Stimulated activated CD8-positive, alpha-beta memory T cell treated with anti-CD3 and anti-CD28 coated beads, Interleukin-15, amount 100 ng/mL, for 4 hours (primary cell): ENCODE measurements at regions not wholly inside any gene's neighbourhood (a gene's known extent, or its start where the extent isn't known, plus 50 kb on each side); places are given as distances from the start of the nearest gene placed in this dataset.
"Not testable (repeated sequence)": the region's sequence is repeated elsewhere in the genome, so short reads cannot be mapped to it uniquely, and the experiment has no call there.

ENCODE experiments used
- DNase-seq, 2 donors: peaks; one replicate each; pipeline ENCODE4 v3.0.0-alpha.2; 2020; ENCODE audit warnings: low read depth in 2 of 2

GRCh38 chr6:168939041-168939440, 314.6 kb downstream of the THBS2 start:
- no peak for DNase-seq

- DNase-seq: no peak
These were observed 315.1 kb downstream of the THBS2 start for GRCh38 chr6:168938546-168938945.

GRCh38 chr6:168937054-168937453, 316.6 kb downstream of the THBS2 start:
- DNase-seq: no peak

- no peak for DNase-seq
These were observed 318.0 kb downstream of the THBS2 start for GRCh38 chr6:168935628-168936010.

- no peak for DNase-seq
These were observed 318.7 kb downstream of the THBS2 start for GRCh38 chr6:168934660-168935627.

GRCh38 chr6:168932171-168932570, 321.5 kb downstream of the THBS2 start:
- not testable (repeated sequence) for DNase-seq

GRCh38 chr6:168931072-168931471, 322.6 kb downstream of the THBS2 start:
- DNase-seq: not testable (repeated sequence)

GRCh38 chr6:168929871-168930450, 323.7 kb downstream of the THBS2 start:
- no peak for DNase-seq

GRCh38 chr6:168928012-168928411, 325.6 kb downstream of the THBS2 start:
- no peak for DNase-seq

GRCh38 chr6:168927026-168927425, 326.6 kb downstream of the THBS2 start:
- DNase-seq: no peak

- no peak for DNase-seq
These were observed 327.3 kb downstream of the THBS2 start for GRCh38 chr6:168926306-168926705.

- DNase-seq: no peak
These were observed 328.0 kb downstream of the THBS2 start for GRCh38 chr6:168925671-168926070.

- no peak for DNase-seq
These were observed 330.5 kb downstream of the THBS2 start for GRCh38 chr6:168923171-168923570.

GRCh38 chr6:168922436-168922835, 331.2 kb downstream of the THBS2 start:
- no peak for DNase-seq

- no peak for DNase-seq
These were observed 333.4 kb downstream of the THBS2 start for GRCh38 chr6:168920289-168920688.

- DNase-seq: no peak
These were observed 334.0 kb downstream of the THBS2 start for GRCh38 chr6:168919470-168920179.

GRCh38 chr6:168916576-168917211, 337.0 kb downstream of the THBS2 start:
- no peak for DNase-seq

GRCh38 chr6:168915855-168916254, 337.8 kb downstream of the THBS2 start:
- no peak for DNase-seq

GRCh38 chr6:168915242-168915641, 338.4 kb downstream of the THBS2 start:
- DNase-seq: no peak

- no peak for DNase-seq
These were observed 339.7 kb downstream of the THBS2 start for GRCh38 chr6:168913866-168914469.

- DNase-seq: not testable (repeated sequence)
These were observed 340.3 kb downstream of the THBS2 start for GRCh38 chr6:168913231-168913865.
